BE2C (cell line): ENCODE measurements at regions not wholly inside any gene's neighbourhood (a gene's known extent, or its start where the extent isn't known, plus 50 kb on each side); places are given as distances from the start of the nearest gene placed in this dataset.

Experiments
- DNase-seq: peaks from one replicate; pipeline ENCODE4 v3.0.0-alpha.2; 2020
- H3K27me3 ChIP-seq: fragments of 250-450 bp; sonication (Bioruptor Pico); 2 replicates; pipeline ENCODE4 v1.5.1; 2020; ENCODE audit warnings: mild to moderate bottlenecking
- H3K36me3 ChIP-seq: fragments of 250-450 bp; sonication (Bioruptor Pico); 2 replicates; pipeline ENCODE4 v1.5.1; 2020; ENCODE audit warnings: mild to moderate bottlenecking
- H3K4me1 ChIP-seq: fragments of 250-450 bp; sonication (Bioruptor Pico); 2 replicates; pipeline ENCODE4 v1.5.1; 2020
- H3K4me3 ChIP-seq: 2 replicates; pipeline ENCODE4 v1.5.1; 2011; ENCODE audit warnings: low read depth, low read length
- H3K9me3 ChIP-seq: fragments of 250-450 bp; sonication (Bioruptor Pico); 2 replicates; pipeline ENCODE4 v1.5.1; 2020
- CTCF ChIP-seq: IDR thresholded peaks from 2 replicates; pipeline ENCODE4 v1.5.1; 2012; ENCODE audit warnings: mild to moderate bottlenecking, low read depth, low read length

GRCh38 chr13:31853643-31854326 lies 114.5 kb downstream of the RXFP2 start:
- TF ChIP-seq CTCF: no peak
- no peak overlapping the region for H3K4me3 ChIP-seq

GRCh38 chr13:31859571-31859970 lies 120.2 kb downstream of the RXFP2 start:
- no peaks in the 10 kb centered on the region for H3K36me3 ChIP-seq
- no peak for TF ChIP-seq CTCF
- no peak overlapping the region for H3K4me3 ChIP-seq
- no peaks in the 10 kb centered on the region for H3K9me3 ChIP-seq
- H3K27me3 ChIP-seq: no peaks in the 10 kb centered on the region
- H3K4me1 ChIP-seq: peaks cover 41% of the 10 kb centered on the region
- peak; percentile 44 for DNase-seq

More at GRCh38 chr13:31853643-31854326, 114.5 kb downstream of the RXFP2 start:
- H3K9me3 ChIP-seq: no peaks in the 10 kb centered on the region
- peaks cover 9% of the 10 kb centered on the region for H3K4me1 ChIP-seq
- no peaks in the 10 kb centered on the region for H3K27me3 ChIP-seq
- H3K36me3 ChIP-seq: no peaks in the 10 kb centered on the region
- no peak for DNase-seq

GRCh38 chr13:31860002-31860401 lies 120.7 kb downstream of the RXFP2 start:
- TF ChIP-seq CTCF: no peak
- H3K9me3 ChIP-seq: no peaks in the 10 kb centered on the region
- peaks cover 45% of the 10 kb centered on the region for H3K4me1 ChIP-seq
- no peaks in the 10 kb centered on the region for H3K27me3 ChIP-seq
- no peak overlapping the region for H3K4me3 ChIP-seq
- no peaks in the 10 kb centered on the region for H3K36me3 ChIP-seq
- peak; percentile 15 for DNase-seq

GRCh38 chr13:31862828-31863227 lies 123.5 kb downstream of the RXFP2 start:
- Histone ChIP-seq H3K9me3 (no peaks in the 10 kb centered on the region), H3K4me1 (peaks cover 45% of the 10 kb centered on the region)

GRCh38 chr13:31864307-31864706 lies 125.0 kb downstream of the RXFP2 start:
- no peak for TF ChIP-seq CTCF
- no peak for DNase-seq
- Histone ChIP-seq H3K4me1 (peaks cover 31% of the 10 kb centered on the region), H3K4me3 (no peak overlapping the region), H3K36me3 (no peaks in the 10 kb centered on the region), H3K27me3 (no peaks in the 10 kb centered on the region), H3K9me3 (no peaks in the 10 kb centered on the region)

More at GRCh38 chr13:31862828-31863227, 123.5 kb downstream of the RXFP2 start:
- DNase-seq: no peak
- Histone ChIP-seq H3K36me3 (no peaks in the 10 kb centered on the region), H3K27me3 (no peaks in the 10 kb centered on the region), H3K4me3 (no peak overlapping the region)
- no peak for TF ChIP-seq CTCF

GRCh38 chr13:31866099-31866498 lies 126.8 kb downstream of the RXFP2 start:
- Histone ChIP-seq H3K36me3 (no peaks in the 10 kb centered on the region; the same call in 1 of the 2 replicates), H3K27me3 (no peaks in the 10 kb centered on the region), H3K4me1 (peaks cover 20% of the 10 kb centered on the region), H3K9me3 (no peaks in the 10 kb centered on the region), H3K4me3 (no peak overlapping the region)
- TF ChIP-seq CTCF: no peak
- DNase-seq: no peak
